ENCODE measurements at regions not wholly inside any gene's neighbourhood (a gene's known extent, or its start where the extent isn't known, plus 50 kb on each side); places are given as distances from the start of the nearest gene placed in this dataset.

DNA sequence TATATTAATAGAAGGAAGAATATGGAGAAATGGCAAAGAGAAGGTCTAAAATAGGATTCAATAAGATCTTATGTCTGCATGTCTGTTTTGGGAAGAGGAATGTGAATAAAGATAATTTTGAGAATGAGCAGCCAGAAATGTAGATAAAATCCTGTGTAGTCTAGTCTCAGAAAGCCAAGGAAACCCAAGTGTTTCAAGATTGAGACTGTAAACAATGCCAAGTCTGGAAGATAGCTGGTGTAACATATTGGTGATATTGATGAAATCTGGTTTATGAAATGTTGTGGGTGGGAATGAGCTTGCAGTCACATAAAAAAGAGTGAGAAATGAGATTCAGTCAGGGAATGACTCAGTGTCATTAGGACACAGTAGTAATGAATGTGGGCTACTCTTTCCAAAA is 1180.3 kb upstream of the PCDH20 start:
- Histone ChIP-seq H3K4me1 (ENCODE audit: insufficient read depth, insufficient read length) (no peaks in the 10 kb centered on the region), H3K9ac (ENCODE audit: insufficient read length, low read depth) (no peak overlapping the region), H3K27me3 (ENCODE audit: insufficient read depth, insufficient read length) (no peaks in the 10 kb centered on the region), H3K36me3 (ENCODE audit: insufficient read depth, insufficient read length, low read length) (no peaks in the 10 kb centered on the region), H3K9me3 (ENCODE audit: insufficient read depth, low read length) (no peaks in the 10 kb centered on the region), H3K4me3 (ENCODE audit: insufficient read length, low read depth) (no peak overlapping the region)
- no peak for DNase-seq (ENCODE audit: low read depth, low spot score)
- TF ChIP-seq YY1 (IDR thresholded peaks at IDR 0.05; ENCODE audit: insufficient read depth, insufficient read length) (no peak), SUZ12 (IDR thresholded peaks at IDR 0.05; ENCODE audit: extremely low read depth, insufficient read depth, insufficient read length) (no peak), ZNF274 (IDR thresholded peaks at IDR 0.05; ENCODE audit: low read depth, low read length) (no peak)

- Histone ChIP-seq H3K36me3 (ENCODE audit: insufficient read depth, insufficient read length, low read length) (no peaks in the 10 kb centered on the region), H3K4me3 (ENCODE audit: insufficient read length, low read depth) (no peak overlapping the region), H3K4me1 (ENCODE audit: insufficient read depth, insufficient read length) (no peaks in the 10 kb centered on the region), H3K9me3 (ENCODE audit: insufficient read depth, low read length) (no peaks in the 10 kb centered on the region), H3K9ac (ENCODE audit: insufficient read length, low read depth) (no peak overlapping the region), H3K27me3 (ENCODE audit: insufficient read depth, insufficient read length) (no peaks in the 10 kb centered on the region)
- no peak for DNase-seq (ENCODE audit: low read depth, low spot score)
- no peak for TF ChIP-seq ZNF274 (IDR thresholded peaks at IDR 0.05; ENCODE audit: low read depth, low read length)
- no peak for TF ChIP-seq SUZ12 (IDR thresholded peaks at IDR 0.05; ENCODE audit: extremely low read depth, insufficient read depth, insufficient read length)
- no peak for TF ChIP-seq YY1 (IDR thresholded peaks at IDR 0.05; ENCODE audit: insufficient read depth, insufficient read length)
Measured at GRCh38 chr13:62593804-62594203, 1178.2 kb upstream of the PCDH20 start.

- Histone ChIP-seq H3K36me3 (ENCODE audit: insufficient read depth, insufficient read length, low read length) (no peaks in the 10 kb centered on the region), H3K9me3 (ENCODE audit: insufficient read depth, low read length) (no peaks in the 10 kb centered on the region), H3K27me3 (ENCODE audit: insufficient read depth, insufficient read length) (no peaks in the 10 kb centered on the region), H3K4me1 (ENCODE audit: insufficient read depth, insufficient read length) (no peaks in the 10 kb centered on the region), H3K9ac (ENCODE audit: insufficient read length, low read depth) (no peak overlapping the region), H3K4me3 (ENCODE audit: insufficient read length, low read depth) (no peak overlapping the region)
- no peak for DNase-seq (ENCODE audit: low read depth, low spot score)
- TF ChIP-seq SUZ12 (IDR thresholded peaks at IDR 0.05; ENCODE audit: extremely low read depth, insufficient read depth, insufficient read length) (no peak), YY1 (IDR thresholded peaks at IDR 0.05; ENCODE audit: insufficient read depth, insufficient read length) (no peak), ZNF274 (IDR thresholded peaks at IDR 0.05; ENCODE audit: low read depth, low read length) (no peak)
Measured at GRCh38 chr13:62583466-62583865, 1167.8 kb upstream of the PCDH20 start.

DNA sequence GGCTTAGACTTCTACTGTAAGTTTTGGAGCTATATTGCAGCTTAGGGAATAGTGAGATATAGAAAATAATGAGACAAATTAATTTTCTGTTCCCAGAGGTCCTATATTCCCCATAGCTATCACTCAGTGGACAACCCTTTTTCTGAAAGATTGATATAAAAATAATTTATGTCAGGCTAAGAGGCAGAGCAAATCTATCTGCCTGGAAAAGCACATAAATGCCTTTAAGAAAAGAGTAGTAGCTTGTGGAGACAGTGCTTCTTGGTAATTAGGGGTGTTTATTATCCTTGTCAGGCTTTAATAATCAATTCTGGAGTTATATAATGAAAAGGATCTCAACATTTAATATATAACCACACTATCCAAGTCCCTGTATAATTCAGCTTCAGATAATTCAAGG is 1162.8 kb upstream of the PCDH20 start:
- no peak for TF ChIP-seq SUZ12 (IDR thresholded peaks at IDR 0.05; ENCODE audit: extremely low read depth, insufficient read depth, insufficient read length)
- no peak for TF ChIP-seq YY1 (IDR thresholded peaks at IDR 0.05; ENCODE audit: insufficient read depth, insufficient read length)
- TF ChIP-seq ZNF274 (IDR thresholded peaks at IDR 0.05; ENCODE audit: low read depth, low read length): no peak
- DNase-seq (ENCODE audit: low read depth, low spot score): no peak
- H3K9ac ChIP-seq (ENCODE audit: insufficient read length, low read depth): no peak overlapping the region
- H3K27me3 ChIP-seq (ENCODE audit: insufficient read depth, insufficient read length): no peaks in the 10 kb centered on the region
- H3K4me1 ChIP-seq (ENCODE audit: insufficient read depth, insufficient read length): no peaks in the 10 kb centered on the region
- no peaks in the 10 kb centered on the region for H3K36me3 ChIP-seq (ENCODE audit: insufficient read depth, insufficient read length, low read length)
- H3K9me3 ChIP-seq (ENCODE audit: insufficient read depth, low read length): no peaks in the 10 kb centered on the region
- H3K4me3 ChIP-seq (ENCODE audit: insufficient read length, low read depth): no peak overlapping the region

DNA sequence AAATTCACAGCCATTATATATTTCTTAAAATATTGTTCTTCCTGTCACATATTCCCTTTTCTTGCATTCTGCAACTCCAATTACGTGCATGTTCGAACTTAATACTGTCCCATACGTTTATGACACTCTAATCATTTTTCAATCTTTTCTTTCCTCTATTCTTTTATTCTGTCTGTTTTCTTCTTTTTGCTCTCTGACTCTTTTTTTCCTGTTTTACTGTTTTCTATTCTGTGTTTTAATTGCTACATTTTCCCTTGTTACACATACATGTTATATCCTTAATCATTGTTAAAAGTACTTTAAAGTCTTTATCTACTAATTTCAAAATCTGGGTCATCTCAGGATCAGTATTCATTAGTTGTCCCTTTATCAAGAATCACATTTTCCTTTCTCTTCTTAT is 1149.1 kb upstream of the PCDH20 start:
- H3K36me3 ChIP-seq (ENCODE audit: insufficient read depth, insufficient read length, low read length): no peaks in the 10 kb centered on the region
- H3K9me3 ChIP-seq (ENCODE audit: insufficient read depth, low read length): no peaks in the 10 kb centered on the region
- H3K4me3 ChIP-seq (ENCODE audit: insufficient read length, low read depth): no peak overlapping the region
- TF ChIP-seq ZNF274 (IDR thresholded peaks at IDR 0.05; ENCODE audit: low read depth, low read length): no peak
- TF ChIP-seq SUZ12 (IDR thresholded peaks at IDR 0.05; ENCODE audit: extremely low read depth, insufficient read depth, insufficient read length): no peak
- no peak for TF ChIP-seq YY1 (IDR thresholded peaks at IDR 0.05; ENCODE audit: insufficient read depth, insufficient read length)
- H3K4me1 ChIP-seq (ENCODE audit: insufficient read depth, insufficient read length): no peaks in the 10 kb centered on the region
- H3K9ac ChIP-seq (ENCODE audit: insufficient read length, low read depth): no peak overlapping the region
- no peaks in the 10 kb centered on the region for H3K27me3 ChIP-seq (ENCODE audit: insufficient read depth, insufficient read length)
- no peak for DNase-seq (ENCODE audit: low read depth, low spot score)

- no peaks in the 10 kb centered on the region for H3K27me3 ChIP-seq (ENCODE audit: insufficient read depth, insufficient read length)
- H3K9me3 ChIP-seq (ENCODE audit: insufficient read depth, low read length): no peaks in the 10 kb centered on the region
- H3K36me3 ChIP-seq (ENCODE audit: insufficient read depth, insufficient read length, low read length): no peaks in the 10 kb centered on the region
- TF ChIP-seq ZNF274 (IDR thresholded peaks at IDR 0.05; ENCODE audit: low read depth, low read length) (no peak), SUZ12 (IDR thresholded peaks at IDR 0.05; ENCODE audit: extremely low read depth, insufficient read depth, insufficient read length) (no peak), YY1 (IDR thresholded peaks at IDR 0.05; ENCODE audit: insufficient read depth, insufficient read length) (no peak)
- no peaks in the 10 kb centered on the region for H3K4me1 ChIP-seq (ENCODE audit: insufficient read depth, insufficient read length)
- no peak overlapping the region for H3K9ac ChIP-seq (ENCODE audit: insufficient read length, low read depth)
- H3K4me3 ChIP-seq (ENCODE audit: insufficient read length, low read depth): no peak overlapping the region
- no peak for DNase-seq (ENCODE audit: low read depth, low spot score)
Measured at GRCh38 chr13:62563251-62563650, 1147.6 kb upstream of the PCDH20 start.

- no peaks in the 10 kb centered on the region for H3K36me3 ChIP-seq (ENCODE audit: insufficient read depth, insufficient read length, low read length)
- H3K27me3 ChIP-seq (ENCODE audit: insufficient read depth, insufficient read length): no peaks in the 10 kb centered on the region
- DNase-seq (ENCODE audit: low read depth, low spot score): no peak
- H3K9me3 ChIP-seq (ENCODE audit: insufficient read depth, low read length): no peaks in the 10 kb centered on the region
- no peak overlapping the region for H3K9ac ChIP-seq (ENCODE audit: insufficient read length, low read depth)
- no peaks in the 10 kb centered on the region for H3K4me1 ChIP-seq (ENCODE audit: insufficient read depth, insufficient read length)
- TF ChIP-seq YY1 (IDR thresholded peaks at IDR 0.05; ENCODE audit: insufficient read depth, insufficient read length) (no peak), SUZ12 (IDR thresholded peaks at IDR 0.05; ENCODE audit: extremely low read depth, insufficient read depth, insufficient read length) (no peak), ZNF274 (IDR thresholded peaks at IDR 0.05; ENCODE audit: low read depth, low read length) (no peak)
- no peak overlapping the region for H3K4me3 ChIP-seq (ENCODE audit: insufficient read length, low read depth)
Measured at GRCh38 chr13:62556978-62557377, 1141.3 kb upstream of the PCDH20 start.

- Histone ChIP-seq H3K4me3 (ENCODE audit: insufficient read length, low read depth) (no peak overlapping the region), H3K36me3 (ENCODE audit: insufficient read depth, insufficient read length, low read length) (no peaks in the 10 kb centered on the region), H3K9ac (ENCODE audit: insufficient read length, low read depth) (no peak overlapping the region), H3K4me1 (ENCODE audit: insufficient read depth, insufficient read length) (no peaks in the 10 kb centered on the region), H3K27me3 (ENCODE audit: insufficient read depth, insufficient read length) (no peaks in the 10 kb centered on the region), H3K9me3 (ENCODE audit: insufficient read depth, low read length) (no peaks in the 10 kb centered on the region)
- TF ChIP-seq YY1 (IDR thresholded peaks at IDR 0.05; ENCODE audit: insufficient read depth, insufficient read length) (no peak), ZNF274 (IDR thresholded peaks at IDR 0.05; ENCODE audit: low read depth, low read length) (no peak)
- DNase-seq (ENCODE audit: low read depth, low spot score): no peak
Measured at GRCh38 chr13:62551588-62551987, 1135.9 kb upstream of the PCDH20 start.
